SK-N-SH (cell line): ENCODE measurements at regions not wholly inside any gene's neighbourhood (a gene's known extent, or its start where the extent isn't known, plus 50 kb on each side); places are given as distances from the start of the nearest gene placed in this dataset.
A peak's percentile ranks its signal among the peaks of the same experiment; 100 is the strongest.

Source experiments
- CTCF ChIA-PET: fragments of 300-600, 350-600 bp; formaldehyde crosslinking; extraction: SDS; loops from one replicate; lab custom pipeline; 2021; lab: Yijun Ruan, JAX
- POLR2A ChIA-PET: fragments of 350-600 bp; sonication (Branson Sonifier 250); formaldehyde crosslinking; extraction: SDS; loops from one replicate; lab custom pipeline; 2020; ENCODE audit warnings: antibody characterized with exemption, inconsistent platforms; lab: Yijun Ruan, JAX
- DNase-seq: peaks from one replicate; pipeline ENCODE4 v3.0.0; 2012
- H2AFZ ChIP-seq: fragments of 200-600 bp; sonication (generic); 2 replicates; pipeline ENCODE4 v1.8.1; 2016; ENCODE audit warnings: antibody characterized with exemption, mild to moderate bottlenecking, low read depth
- H3F3A ChIP-seq: fragments of 200-600 bp; sonication (generic); replicated peaks from 2 replicates; pipeline ENCODE3; 2016; ENCODE audit warnings: antibody characterized with exemption, mild to moderate bottlenecking; ENCODE audit not compliant: insufficient read depth
- H3K27ac ChIP-seq, 2 experiments: fragments of 200-500 bp in 1 of 2; fragments of 200-600 bp in 1 of 2; sonication (Bioruptor generic) in 1 of 2; sonication (generic), shearing (Covaris generic) in 1 of 2; 2 replicates each; pipeline versions ENCODE4 v1.5.1 to v1.6.1; 2014 to 2016; ENCODE audit warnings: low read depth in 2 of 2, inconsistent platforms in 1 of 2, low read length in 1 of 2, mild to moderate bottlenecking in 1 of 2, mixed read lengths in 1 of 2
- H3K27me3 ChIP-seq: fragments of 200-600 bp; sonication (generic), shearing (Covaris generic); 2 replicates; pipeline ENCODE4 v1.6.1; 2016; ENCODE audit warnings: mixed run types; ENCODE audit not compliant: insufficient read depth
- H3K36me3 ChIP-seq, 2 experiments: fragments of 200-500 bp in 1 of 2; fragments of 200-600 bp in 1 of 2; sonication (Bioruptor generic) in 1 of 2; sonication (generic) in 1 of 2; replicated peaks in 1 of 2; 2 replicates each; pipeline versions ENCODE3 to v1.5.1; 2014 to 2016; ENCODE audit warnings: low read length in 1 of 2, mild to moderate bottlenecking in 1 of 2; ENCODE audit not compliant: insufficient read depth in 2 of 2, control insufficient read depth in 1 of 2
- H3K4me1 ChIP-seq, 2 experiments: fragments of 200-500 bp in 1 of 2; fragments of 200-600 bp in 1 of 2; sonication (Bioruptor generic) in 1 of 2; sonication (generic), shearing (Covaris generic) in 1 of 2; 2 replicates each; pipeline versions ENCODE4 v1.5.1 to v1.6.1; 2014 to 2016; ENCODE audit warnings: low read depth in 1 of 2, low read length in 1 of 2, mixed run types in 1 of 2; ENCODE audit not compliant: insufficient read depth in 2 of 2, control insufficient read depth in 1 of 2
- H3K4me2 ChIP-seq: fragments of 200-600 bp; sonication (generic), shearing (Covaris generic); 2 replicates; pipeline ENCODE4 v1.6.1; 2017; ENCODE audit warnings: mixed run types
- H3K4me3 ChIP-seq, 2 experiments: fragments of 200-500 bp in 1 of 2; fragments of 200-600 bp in 1 of 2; sonication (Bioruptor generic) in 1 of 2; sonication (generic), shearing (Covaris generic) in 1 of 2; 2 replicates each; pipeline versions ENCODE4 v1.5.1 to v1.8.1; 2014 to 2016; ENCODE audit warnings: low read depth in 2 of 2, inconsistent platforms in 1 of 2, low read length in 1 of 2, mild to moderate bottlenecking in 1 of 2, mixed read lengths in 1 of 2, moderate library complexity in 1 of 2
- H3K79me2 ChIP-seq: fragments of 200-600 bp; sonication (generic); 2 replicates; pipeline ENCODE4 v1.8.1; 2017; ENCODE audit warnings: mild to moderate bottlenecking; ENCODE audit not compliant: insufficient read depth
- H3K9ac ChIP-seq: fragments of 200-600 bp; sonication (generic); 2 replicates; pipeline ENCODE4 v1.6.1; 2017; ENCODE audit warnings: mixed run types
- H3K9me2 ChIP-seq: fragments of 200-600 bp; sonication (generic); 2 replicates; pipeline ENCODE4 v1.6.1; 2017; ENCODE audit warnings: mixed run types
- H3K9me3 ChIP-seq: fragments of 200-600 bp; sonication (generic); 2 replicates; pipeline ENCODE4 v1.6.1; 2017; ENCODE audit warnings: mixed run types, mild to moderate bottlenecking, moderate library complexity
- H4K20me1 ChIP-seq: fragments of 200-600 bp; sonication (generic); 2 replicates; pipeline ENCODE4 v1.6.1; 2017; ENCODE audit warnings: mild to moderate bottlenecking, mixed run types; ENCODE audit not compliant: insufficient read depth
- ELF1 ChIP-seq: IDR thresholded peaks from 2 replicates; pipeline ENCODE4 v1.4.0; 2012
- FOXJ3 ChIP-seq: sonication (generic); formaldehyde crosslinking; IDR thresholded peaks from 2 replicates; pipeline ENCODE4 v1.5.1; 2020; ENCODE audit warnings: mild to moderate bottlenecking, missing genetic modification reagents
- GATA2 ChIP-seq: sonication (generic); formaldehyde crosslinking; IDR thresholded peaks from 2 replicates; pipeline ENCODE4 v1.5.0; 2020; ENCODE audit warnings: mild to moderate bottlenecking, missing genetic modification reagents
- MXI1 ChIP-seq: IDR thresholded peaks from 2 replicates; pipeline ENCODE4 v1.6.1; 2012; ENCODE audit warnings: mild to moderate bottlenecking, low read depth, low read length, improper control_type of control experiment
- RCOR1 ChIP-seq: fragments of 150-350 bp; IDR thresholded peaks from 2 replicates; pipeline ENCODE4 v1.6.1; 2017; ENCODE audit warnings: antibody characterized with exemption, low read length
- SIN3A ChIP-seq: IDR thresholded peaks from 2 replicates; pipeline ENCODE4 v1.6.1; 2012; ENCODE audit warnings: low read depth, mild to moderate bottlenecking, low read length, moderate library complexity, borderline replicate concordance
- SMC3 ChIP-seq: IDR thresholded peaks from 2 replicates; pipeline ENCODE4 v1.6.1; 2012; ENCODE audit warnings: low read depth, low read length, improper control_type of control experiment
- TCF12 ChIP-seq: IDR thresholded peaks from 2 replicates; pipeline ENCODE4 v1.4.0; 2012
- WGBS: methylation state at CpG from one replicate; pipeline ENCODE4 v1.1.6; 2017; ENCODE audit warnings: low lambda C conversion rate; 5-methylcytosine and 5-hydroxymethylcytosine counted together
- TF ChIP-seq, protein P1 (sequence below): IDR thresholded peaks from 2 replicates; pipeline ENCODE4; 2012
- TF ChIP-seq, protein P2 (sequence below): IDR thresholded peaks from 2 replicates; pipeline ENCODE4 v1.4.0; 2012; ENCODE audit warnings: low read depth, borderline replicate concordance

- Histone ChIP-seq H3K9me2 (no peaks in the 10 kb centered on the region), H3K36me3 (no peaks in the 10 kb centered on the region), H3K4me1 (peaks cover 0 to 2% of the 10 kb centered on the region in 2 experiments; a peak in 2 of 4 replicates), H3K4me3 (no peak overlapping the region; a peak in 1 of 4 replicates), H3K4me2 (no peak overlapping the region), H4K20me1 (no peaks in the 10 kb centered on the region), H2AFZ (no peak overlapping the region), H3K27me3 (no peaks in the 10 kb centered on the region), H3K9ac (no peak overlapping the region), H3K9me3 (no peaks in the 10 kb centered on the region), H3K79me2 (no peaks in the 10 kb centered on the region), H3K27ac (no peak overlapping the region), H3F3A (no peaks in the 10 kb centered on the region)
- TF ChIP-seq SIN3A, result no peak
- TF ChIP-seq, protein P1, sequence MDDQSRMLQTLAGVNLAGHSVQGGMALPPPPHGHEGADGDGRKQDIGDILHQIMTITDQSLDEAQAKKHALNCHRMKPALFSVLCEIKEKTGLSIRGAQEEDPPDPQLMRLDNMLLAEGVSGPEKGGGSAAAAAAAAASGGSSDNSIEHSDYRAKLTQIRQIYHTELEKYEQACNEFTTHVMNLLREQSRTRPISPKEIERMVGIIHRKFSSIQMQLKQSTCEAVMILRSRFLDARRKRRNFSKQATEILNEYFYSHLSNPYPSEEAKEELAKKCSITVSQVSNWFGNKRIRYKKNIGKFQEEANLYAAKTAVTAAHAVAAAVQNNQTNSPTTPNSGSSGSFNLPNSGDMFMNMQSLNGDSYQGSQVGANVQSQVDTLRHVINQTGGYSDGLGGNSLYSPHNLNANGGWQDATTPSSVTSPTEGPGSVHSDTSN, result no peak
- ChIA-PET CTCF (interaction anchor here (1.2 kb wide), 1 partner anchor 12 kb away, joined by 3 read pairs; no protein-coding TSS in a partner anchor), POLR2A (no interaction called here)
- DNase-seq, result no peak
- WGBS, result 77% methylated on average over 10 of the region's 12 CpGs
These were observed 361.5 kb upstream of the ADGRL2 start for GRCh38 chr1:81439046-81439823.

GRCh38 chr1:81437649-81438048 lies 363.1 kb upstream of the ADGRL2 start:
- Histone ChIP-seq H3F3A (no peaks in the 10 kb centered on the region), H3K79me2 (no peaks in the 10 kb centered on the region), H2AFZ (no peak overlapping the region), H3K27me3 (no peaks in the 10 kb centered on the region), H3K27ac (peak overlapping the region in 1 of 2 experiments; percentile 71; a peak in 2 of 4 replicates), H3K9me3 (no peaks in the 10 kb centered on the region), H4K20me1 (no peaks in the 10 kb centered on the region), H3K4me3 (no peak overlapping the region), H3K9ac (no peak overlapping the region), H3K36me3 (no peaks in the 10 kb centered on the region), H3K4me2 (no peak overlapping the region), H3K9me2 (no peaks in the 10 kb centered on the region), H3K4me1 (peaks cover 0 to 3% of the 10 kb centered on the region in 2 experiments; a peak in 2 of 4 replicates)
- WGBS, result 59% methylated on average over 3 of the region's 3 CpGs
- ChIA-PET POLR2A (no interaction called here), CTCF (interaction anchor here (0.7 to 2.0 kb wide), 6 partner anchors 13 to 131 kb away, joined by 3 to 6 read pairs (median 3); no protein-coding TSS in a partner anchor)
- TF ChIP-seq ELF1, result no peak
- 0 out of 2 replicates have a peak, but pooled peaks have one; percentile 2 for TF ChIP-seq GATA2
- TF ChIP-seq, protein P2, sequence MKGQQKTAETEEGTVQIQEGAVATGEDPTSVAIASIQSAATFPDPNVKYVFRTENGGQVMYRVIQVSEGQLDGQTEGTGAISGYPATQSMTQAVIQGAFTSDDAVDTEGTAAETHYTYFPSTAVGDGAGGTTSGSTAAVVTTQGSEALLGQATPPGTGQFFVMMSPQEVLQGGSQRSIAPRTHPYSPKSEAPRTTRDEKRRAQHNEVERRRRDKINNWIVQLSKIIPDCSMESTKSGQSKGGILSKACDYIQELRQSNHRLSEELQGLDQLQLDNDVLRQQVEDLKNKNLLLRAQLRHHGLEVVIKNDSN, result no peak
- TF ChIP-seq TCF12, result no peak
- TF ChIP-seq RCOR1, result no peak
- no peak for TF ChIP-seq FOXJ3 (CRISPR knock-in tag)
- no peak for TF ChIP-seq SMC3
- TF ChIP-seq MXI1, result no peak
- no peak for DNase-seq
